WTC11 (cell line): ENCODE measurements at regions not wholly inside any gene's neighbourhood (a gene's known extent, or its start where the extent isn't known, plus 50 kb on each side); places are given as distances from the start of the nearest gene placed in this dataset.

Experiments
- ATAC-seq: fragments of 200-7000 bp; cut with Tn5 transposase; 2 replicates; pipeline ENCODE4 v1.10.0; 2021; ENCODE audit warnings: mild to moderate bottlenecking, moderate library complexity
- CTCF ChIA-PET: fragments of 300-600 bp; sonication (Branson Sonifier 250); formaldehyde crosslinking; loops from one replicate; lab custom pipeline; 2021; ENCODE audit warnings: antibody characterized with exemption; lab: Charles Lee
- POLR2A ChIA-PET: fragments of 350-600 bp; sonication (Branson Sonifier 250); formaldehyde crosslinking; loops from one replicate; lab custom pipeline; 2021; ENCODE audit warnings: antibody characterized with exemption; lab: Charles Lee
- DNase-seq: peaks from one replicate; pipeline ENCODE4 v3.0.0; 2021; ENCODE audit warnings: low spot score
- H3K27ac Mint-ChIP-seq: 2 replicates; pipeline ENCODE4 v1.8.0; 2021; ENCODE audit warnings: mixed read lengths
- H3K27me3 Mint-ChIP-seq: 2 replicates; pipeline ENCODE4 v1.8.0; 2021; ENCODE audit warnings: low read depth, mild to moderate bottlenecking, moderate library complexity, mixed read lengths
- H3K36me3 Mint-ChIP-seq: 2 replicates; pipeline ENCODE4 v1.8.0; 2021; ENCODE audit warnings: mixed read lengths
- H3K4me1 Mint-ChIP-seq: 2 replicates; pipeline ENCODE4 v1.8.0; 2022; ENCODE audit warnings: mixed read lengths
- H3K4me3 Mint-ChIP-seq: 2 replicates; pipeline ENCODE4 v1.8.0; 2021; ENCODE audit warnings: mild to moderate bottlenecking, moderate library complexity, mixed read lengths
- H3K9me3 Mint-ChIP-seq: 2 replicates; pipeline ENCODE4 v1.8.0; 2021; ENCODE audit warnings: mixed read lengths
- ESRRA ChIP-seq: sonication (generic); formaldehyde crosslinking; IDR thresholded peaks from 2 replicates; pipeline ENCODE4 v1.8.1; 2022; ENCODE audit warnings: mild to moderate bottlenecking, missing genetic modification reagents, borderline replicate concordance
- GRHL2 ChIP-seq: fragments of 250-450 bp; sonication (Bioruptor Pico); IDR thresholded peaks from 2 replicates; pipeline ENCODE4 v1.8.0; 2022; ENCODE audit warnings: mild to moderate bottlenecking, moderate library complexity; ENCODE audit not compliant: insufficient replicate concordance, severe bottlenecking
- IRF2 ChIP-seq: sonication (generic); formaldehyde crosslinking; IDR thresholded peaks from 2 replicates; pipeline ENCODE4 v1.8.0; 2022; ENCODE audit warnings: low read depth, missing genetic modification reagents, borderline replicate concordance
- JAZF1 ChIP-seq: fragments of 250-450 bp; sonication (Bioruptor Pico); IDR thresholded peaks from 2 replicates; pipeline ENCODE4 v1.9.0; 2021; ENCODE audit warnings: moderate library complexity, mild to moderate bottlenecking, inconsistent platforms
- JUN ChIP-seq: sonication (generic); formaldehyde crosslinking; IDR thresholded peaks from 2 replicates; pipeline ENCODE4 v1.8.0; 2023; ENCODE audit warnings: mild to moderate bottlenecking, missing genetic modification reagents
- NR1H2 ChIP-seq: sonication (generic); formaldehyde crosslinking; IDR thresholded peaks from 2 replicates; pipeline ENCODE4 v1.9.0; 2021; ENCODE audit warnings: mild to moderate bottlenecking, moderate library complexity, missing genetic modification reagents
- TEAD1 ChIP-seq: sonication (generic); formaldehyde crosslinking; IDR thresholded peaks from 2 replicates; pipeline ENCODE4 v1.8.0; 2022; ENCODE audit warnings: mild to moderate bottlenecking, missing genetic modification reagents
- ZNF219 ChIP-seq: sonication (generic); formaldehyde crosslinking; IDR thresholded peaks from 2 replicates; pipeline ENCODE4 v1.8.0; 2023; ENCODE audit warnings: missing genetic modification reagents, mild to moderate bottlenecking, borderline replicate concordance
- ZNF232 ChIP-seq: sonication (generic); formaldehyde crosslinking; IDR thresholded peaks from 2 replicates; pipeline ENCODE4 v1.8.0; 2022; ENCODE audit warnings: mild to moderate bottlenecking, missing genetic modification reagents
- ZNF317 ChIP-seq: sonication (generic); formaldehyde crosslinking; IDR thresholded peaks from 2 replicates; pipeline ENCODE4 v1.8.1; 2023; ENCODE audit warnings: low read depth, mild to moderate bottlenecking, moderate library complexity, missing genetic modification reagents, borderline replicate concordance
- ZNF416 ChIP-seq: fragments of 250-450 bp; sonication (Bioruptor Pico); IDR thresholded peaks from 2 replicates; pipeline ENCODE4 v1.9.0; 2021; ENCODE audit warnings: mild to moderate bottlenecking, inconsistent platforms
- TF ChIP-seq, protein P1 (sequence below): fragments of 250-450 bp; sonication (Bioruptor Pico); IDR thresholded peaks from 2 replicates; pipeline ENCODE4 v1.9.0; 2021; ENCODE audit warnings: mild to moderate bottlenecking, borderline replicate concordance
- TF ChIP-seq, protein P2 (sequence below): sonication (generic); formaldehyde crosslinking; IDR thresholded peaks from 2 replicates; pipeline ENCODE4 v1.8.1; 2023; ENCODE audit warnings: mild to moderate bottlenecking, missing genetic modification reagents, borderline replicate concordance
- TF ChIP-seq, protein P3 (sequence below): fragments of 200-600 bp; IDR thresholded peaks from 2 replicates; pipeline ENCODE4 v1.8.0; 2022; ENCODE audit warnings: antibody characterized with exemption
- TF ChIP-seq, protein P4 (sequence below): fragments of 250-450 bp; sonication (Bioruptor Pico); IDR thresholded peaks from 2 replicates; pipeline ENCODE4 v2.1.2; 2022; ENCODE audit warnings: mild to moderate bottlenecking, moderate library complexity
- TF ChIP-seq, protein P5 (sequence below): sonication (generic); formaldehyde crosslinking; IDR thresholded peaks from 2 replicates; pipeline ENCODE4 v1.8.1; 2022; ENCODE audit warnings: missing genetic modification reagents, borderline replicate concordance
- TF ChIP-seq, protein P6 (sequence below): sonication (generic); formaldehyde crosslinking; IDR thresholded peaks from 2 replicates; pipeline ENCODE4 v1.8.1; 2022; ENCODE audit warnings: low read depth, missing genetic modification reagents, borderline replicate concordance
- TF ChIP-seq, protein P7 (sequence below): sonication (generic); formaldehyde crosslinking; IDR thresholded peaks from 2 replicates; pipeline ENCODE4 v1.8.1; 2023; ENCODE audit warnings: mild to moderate bottlenecking, missing genetic modification reagents, moderate library complexity

DNA sequence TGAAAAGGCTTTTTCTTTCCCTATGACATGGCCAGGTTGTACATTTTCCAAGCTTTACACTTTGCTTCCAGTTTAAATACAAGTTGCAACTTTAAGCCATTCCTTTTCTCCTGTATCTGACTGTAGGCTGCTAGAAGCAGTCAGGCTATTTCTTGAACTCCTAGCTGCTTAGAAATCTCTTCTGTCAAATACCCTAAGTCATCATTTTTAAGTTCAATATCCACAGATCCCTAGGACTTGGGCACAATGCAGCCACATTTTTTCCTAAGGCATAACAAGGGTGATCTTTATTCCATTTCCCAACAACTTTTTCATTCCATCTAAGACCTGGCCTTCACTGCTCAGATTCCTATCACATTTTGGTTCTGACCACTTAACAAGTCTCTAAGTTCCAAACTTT is 142.7 kb upstream of the TUBA3C start (continued):
- TF ChIP-seq, protein P1, sequence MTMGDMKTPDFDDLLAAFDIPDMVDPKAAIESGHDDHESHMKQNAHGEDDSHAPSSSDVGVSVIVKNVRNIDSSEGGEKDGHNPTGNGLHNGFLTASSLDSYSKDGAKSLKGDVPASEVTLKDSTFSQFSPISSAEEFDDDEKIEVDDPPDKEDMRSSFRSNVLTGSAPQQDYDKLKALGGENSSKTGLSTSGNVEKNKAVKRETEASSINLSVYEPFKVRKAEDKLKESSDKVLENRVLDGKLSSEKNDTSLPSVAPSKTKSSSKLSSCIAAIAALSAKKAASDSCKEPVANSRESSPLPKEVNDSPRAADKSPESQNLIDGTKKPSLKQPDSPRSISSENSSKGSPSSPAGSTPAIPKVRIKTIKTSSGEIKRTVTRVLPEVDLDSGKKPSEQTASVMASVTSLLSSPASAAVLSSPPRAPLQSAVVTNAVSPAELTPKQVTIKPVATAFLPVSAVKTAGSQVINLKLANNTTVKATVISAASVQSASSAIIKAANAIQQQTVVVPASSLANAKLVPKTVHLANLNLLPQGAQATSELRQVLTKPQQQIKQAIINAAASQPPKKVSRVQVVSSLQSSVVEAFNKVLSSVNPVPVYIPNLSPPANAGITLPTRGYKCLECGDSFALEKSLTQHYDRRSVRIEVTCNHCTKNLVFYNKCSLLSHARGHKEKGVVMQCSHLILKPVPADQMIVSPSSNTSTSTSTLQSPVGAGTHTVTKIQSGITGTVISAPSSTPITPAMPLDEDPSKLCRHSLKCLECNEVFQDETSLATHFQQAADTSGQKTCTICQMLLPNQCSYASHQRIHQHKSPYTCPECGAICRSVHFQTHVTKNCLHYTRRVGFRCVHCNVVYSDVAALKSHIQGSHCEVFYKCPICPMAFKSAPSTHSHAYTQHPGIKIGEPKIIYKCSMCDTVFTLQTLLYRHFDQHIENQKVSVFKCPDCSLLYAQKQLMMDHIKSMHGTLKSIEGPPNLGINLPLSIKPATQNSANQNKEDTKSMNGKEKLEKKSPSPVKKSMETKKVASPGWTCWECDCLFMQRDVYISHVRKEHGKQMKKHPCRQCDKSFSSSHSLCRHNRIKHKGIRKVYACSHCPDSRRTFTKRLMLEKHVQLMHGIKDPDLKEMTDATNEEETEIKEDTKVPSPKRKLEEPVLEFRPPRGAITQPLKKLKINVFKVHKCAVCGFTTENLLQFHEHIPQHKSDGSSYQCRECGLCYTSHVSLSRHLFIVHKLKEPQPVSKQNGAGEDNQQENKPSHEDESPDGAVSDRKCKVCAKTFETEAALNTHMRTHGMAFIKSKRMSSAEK, result no peak
- no peak for TF ChIP-seq ZNF232 (CRISPR knock-in tag)

DNA sequence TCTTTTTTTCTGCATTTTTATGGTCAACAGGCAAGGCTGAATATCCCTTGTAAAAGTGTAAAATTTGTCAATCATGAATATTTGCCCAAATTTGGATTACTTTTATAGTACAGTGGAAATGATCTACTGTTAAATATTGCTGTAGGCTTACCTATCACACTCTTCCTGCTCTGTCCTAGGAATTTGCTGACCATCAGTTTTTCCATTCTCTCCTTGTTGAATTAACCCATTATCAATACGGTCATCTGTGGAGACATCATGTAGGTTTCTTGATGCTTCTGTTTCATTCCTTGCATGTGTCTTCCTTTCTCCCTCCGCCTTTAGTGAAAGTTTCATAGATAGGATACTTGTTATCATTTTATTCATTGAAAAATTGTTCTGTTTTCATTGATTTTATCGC is 139.6 kb upstream of the TUBA3C start:
- POLR2A ChIA-PET, result no interaction called here
- no peak for TF ChIP-seq GRHL2 (CRISPR knock-in tag)
- TF ChIP-seq, all 79 proteins: peak for 0
- CTCF ChIA-PET, result no interaction called here
- peaks cover 40% of the 10 kb centered on the region for H3K36me3 Mint-ChIP-seq
- no peak overlapping the region for H3K27ac Mint-ChIP-seq
- DNase-seq (no peak), ATAC-seq (no peak)
- no peaks in the 10 kb centered on the region for H3K4me1 Mint-ChIP-seq
- peaks cover 5% of the 10 kb centered on the region; the same call in 1 of the 2 replicates for H3K27me3 Mint-ChIP-seq
- H3K4me3 Mint-ChIP-seq, result no peak overlapping the region
- H3K9me3 Mint-ChIP-seq, result peaks cover 53% of the 10 kb centered on the region

DNA sequence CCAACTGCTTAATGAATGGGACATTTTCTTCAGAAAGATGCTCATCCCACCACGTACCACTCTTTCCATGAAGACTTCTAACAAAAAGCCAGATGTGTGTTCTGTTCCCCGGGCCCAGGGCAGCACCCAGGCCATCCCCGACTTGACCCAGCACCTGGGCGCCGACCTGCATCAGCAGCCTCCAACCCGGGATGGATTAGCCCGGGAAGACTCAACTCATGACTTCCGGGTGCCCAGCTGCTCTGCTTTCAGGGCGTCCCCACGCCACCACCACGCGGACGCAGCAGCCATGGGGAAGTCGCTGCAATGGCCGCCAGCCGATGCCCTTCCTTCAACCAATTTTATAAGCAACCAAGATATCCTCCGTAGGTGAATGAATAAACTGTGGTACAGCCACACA is 123.8 kb upstream of the TUBA3C start:
- CTCF ChIA-PET, result no interaction called here
- TF ChIP-seq TEAD1 (CRISPR knock-in tag) (no peak), NR1H2 (CRISPR knock-in tag) (no peak), IRF2 (CRISPR knock-in tag) (no peak), ZNF317 (CRISPR knock-in tag) (no peak), ZNF416 (CRISPR knock-in tag) (no peak), JAZF1 (no peak), JUN (CRISPR knock-in tag) (no peak), ESRRA (CRISPR knock-in tag) (no peak), ZNF219 (no peak)
- TF ChIP-seq, protein P2, sequence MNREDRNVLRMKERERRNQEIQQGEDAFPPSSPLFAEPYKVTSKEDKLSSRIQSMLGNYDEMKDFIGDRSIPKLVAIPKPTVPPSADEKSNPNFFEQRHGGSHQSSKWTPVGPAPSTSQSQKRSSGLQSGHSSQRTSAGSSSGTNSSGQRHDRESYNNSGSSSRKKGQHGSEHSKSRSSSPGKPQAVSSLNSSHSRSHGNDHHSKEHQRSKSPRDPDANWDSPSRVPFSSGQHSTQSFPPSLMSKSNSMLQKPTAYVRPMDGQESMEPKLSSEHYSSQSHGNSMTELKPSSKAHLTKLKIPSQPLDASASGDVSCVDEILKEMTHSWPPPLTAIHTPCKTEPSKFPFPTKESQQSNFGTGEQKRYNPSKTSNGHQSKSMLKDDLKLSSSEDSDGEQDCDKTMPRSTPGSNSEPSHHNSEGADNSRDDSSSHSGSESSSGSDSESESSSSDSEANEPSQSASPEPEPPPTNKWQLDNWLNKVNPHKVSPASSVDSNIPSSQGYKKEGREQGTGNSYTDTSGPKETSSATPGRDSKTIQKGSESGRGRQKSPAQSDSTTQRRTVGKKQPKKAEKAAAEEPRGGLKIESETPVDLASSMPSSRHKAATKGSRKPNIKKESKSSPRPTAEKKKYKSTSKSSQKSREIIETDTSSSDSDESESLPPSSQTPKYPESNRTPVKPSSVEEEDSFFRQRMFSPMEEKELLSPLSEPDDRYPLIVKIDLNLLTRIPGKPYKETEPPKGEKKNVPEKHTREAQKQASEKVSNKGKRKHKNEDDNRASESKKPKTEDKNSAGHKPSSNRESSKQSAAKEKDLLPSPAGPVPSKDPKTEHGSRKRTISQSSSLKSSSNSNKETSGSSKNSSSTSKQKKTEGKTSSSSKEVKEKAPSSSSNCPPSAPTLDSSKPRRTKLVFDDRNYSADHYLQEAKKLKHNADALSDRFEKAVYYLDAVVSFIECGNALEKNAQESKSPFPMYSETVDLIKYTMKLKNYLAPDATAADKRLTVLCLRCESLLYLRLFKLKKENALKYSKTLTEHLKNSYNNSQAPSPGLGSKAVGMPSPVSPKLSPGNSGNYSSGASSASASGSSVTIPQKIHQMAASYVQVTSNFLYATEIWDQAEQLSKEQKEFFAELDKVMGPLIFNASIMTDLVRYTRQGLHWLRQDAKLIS (CRISPR knock-in tag), result no peak
- TF ChIP-seq, protein P3, sequence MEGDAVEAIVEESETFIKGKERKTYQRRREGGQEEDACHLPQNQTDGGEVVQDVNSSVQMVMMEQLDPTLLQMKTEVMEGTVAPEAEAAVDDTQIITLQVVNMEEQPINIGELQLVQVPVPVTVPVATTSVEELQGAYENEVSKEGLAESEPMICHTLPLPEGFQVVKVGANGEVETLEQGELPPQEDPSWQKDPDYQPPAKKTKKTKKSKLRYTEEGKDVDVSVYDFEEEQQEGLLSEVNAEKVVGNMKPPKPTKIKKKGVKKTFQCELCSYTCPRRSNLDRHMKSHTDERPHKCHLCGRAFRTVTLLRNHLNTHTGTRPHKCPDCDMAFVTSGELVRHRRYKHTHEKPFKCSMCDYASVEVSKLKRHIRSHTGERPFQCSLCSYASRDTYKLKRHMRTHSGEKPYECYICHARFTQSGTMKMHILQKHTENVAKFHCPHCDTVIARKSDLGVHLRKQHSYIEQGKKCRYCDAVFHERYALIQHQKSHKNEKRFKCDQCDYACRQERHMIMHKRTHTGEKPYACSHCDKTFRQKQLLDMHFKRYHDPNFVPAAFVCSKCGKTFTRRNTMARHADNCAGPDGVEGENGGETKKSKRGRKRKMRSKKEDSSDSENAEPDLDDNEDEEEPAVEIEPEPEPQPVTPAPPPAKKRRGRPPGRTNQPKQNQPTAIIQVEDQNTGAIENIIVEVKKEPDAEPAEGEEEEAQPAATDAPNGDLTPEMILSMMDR, result no peak
- TF ChIP-seq, protein P4, sequence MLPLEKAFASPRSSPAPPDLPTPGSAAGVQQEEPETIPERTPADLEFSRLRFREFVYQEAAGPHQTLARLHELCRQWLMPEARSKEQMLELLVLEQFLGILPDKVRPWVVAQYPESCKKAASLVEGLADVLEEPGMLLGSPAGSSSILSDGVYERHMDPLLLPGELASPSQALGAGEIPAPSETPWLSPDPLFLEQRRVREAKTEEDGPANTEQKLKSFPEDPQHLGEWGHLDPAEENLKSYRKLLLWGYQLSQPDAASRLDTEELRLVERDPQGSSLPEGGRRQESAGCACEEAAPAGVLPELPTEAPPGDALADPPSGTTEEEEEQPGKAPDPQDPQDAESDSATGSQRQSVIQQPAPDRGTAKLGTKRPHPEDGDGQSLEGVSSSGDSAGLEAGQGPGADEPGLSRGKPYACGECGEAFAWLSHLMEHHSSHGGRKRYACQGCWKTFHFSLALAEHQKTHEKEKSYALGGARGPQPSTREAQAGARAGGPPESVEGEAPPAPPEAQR (CRISPR knock-in tag), result no peak
- TF ChIP-seq, protein P5, sequence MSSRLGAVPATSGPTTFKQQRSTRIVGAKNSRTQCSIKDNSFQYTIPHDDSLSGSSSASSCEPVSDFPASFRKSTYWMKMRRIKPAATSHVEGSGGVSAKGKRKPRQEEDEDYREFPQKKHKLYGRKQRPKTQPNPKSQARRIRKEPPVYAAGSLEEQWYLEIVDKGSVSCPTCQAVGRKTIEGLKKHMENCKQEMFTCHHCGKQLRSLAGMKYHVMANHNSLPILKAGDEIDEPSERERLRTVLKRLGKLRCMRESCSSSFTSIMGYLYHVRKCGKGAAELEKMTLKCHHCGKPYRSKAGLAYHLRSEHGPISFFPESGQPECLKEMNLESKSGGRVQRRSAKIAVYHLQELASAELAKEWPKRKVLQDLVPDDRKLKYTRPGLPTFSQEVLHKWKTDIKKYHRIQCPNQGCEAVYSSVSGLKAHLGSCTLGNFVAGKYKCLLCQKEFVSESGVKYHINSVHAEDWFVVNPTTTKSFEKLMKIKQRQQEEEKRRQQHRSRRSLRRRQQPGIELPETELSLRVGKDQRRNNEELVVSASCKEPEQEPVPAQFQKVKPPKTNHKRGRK (CRISPR knock-in tag), result no peak
- TF ChIP-seq, protein P6, sequence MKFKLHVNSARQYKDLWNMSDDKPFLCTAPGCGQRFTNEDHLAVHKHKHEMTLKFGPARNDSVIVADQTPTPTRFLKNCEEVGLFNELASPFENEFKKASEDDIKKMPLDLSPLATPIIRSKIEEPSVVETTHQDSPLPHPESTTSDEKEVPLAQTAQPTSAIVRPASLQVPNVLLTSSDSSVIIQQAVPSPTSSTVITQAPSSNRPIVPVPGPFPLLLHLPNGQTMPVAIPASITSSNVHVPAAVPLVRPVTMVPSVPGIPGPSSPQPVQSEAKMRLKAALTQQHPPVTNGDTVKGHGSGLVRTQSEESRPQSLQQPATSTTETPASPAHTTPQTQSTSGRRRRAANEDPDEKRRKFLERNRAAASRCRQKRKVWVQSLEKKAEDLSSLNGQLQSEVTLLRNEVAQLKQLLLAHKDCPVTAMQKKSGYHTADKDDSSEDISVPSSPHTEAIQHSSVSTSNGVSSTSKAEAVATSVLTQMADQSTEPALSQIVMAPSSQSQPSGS (CRISPR knock-in tag), result no peak
- TF ChIP-seq, protein P7, sequence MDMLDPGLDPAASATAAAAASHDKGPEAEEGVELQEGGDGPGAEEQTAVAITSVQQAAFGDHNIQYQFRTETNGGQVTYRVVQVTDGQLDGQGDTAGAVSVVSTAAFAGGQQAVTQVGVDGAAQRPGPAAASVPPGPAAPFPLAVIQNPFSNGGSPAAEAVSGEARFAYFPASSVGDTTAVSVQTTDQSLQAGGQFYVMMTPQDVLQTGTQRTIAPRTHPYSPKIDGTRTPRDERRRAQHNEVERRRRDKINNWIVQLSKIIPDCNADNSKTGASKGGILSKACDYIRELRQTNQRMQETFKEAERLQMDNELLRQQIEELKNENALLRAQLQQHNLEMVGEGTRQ (CRISPR knock-in tag), result no peak

More for the DNA sequence above, 123.8 kb upstream of the TUBA3C start:
- Mint-ChIP-seq H3K9me3 (peaks cover 81% of the 10 kb centered on the region), H3K4me1 (no peaks in the 10 kb centered on the region), H3K27ac (no peak overlapping the region), H3K27me3 (no peaks in the 10 kb centered on the region), H3K36me3 (peaks cover 69% of the 10 kb centered on the region), H3K4me3 (no peak overlapping the region)
- ATAC-seq, result no peak
- POLR2A ChIA-PET, result no interaction called here
- DNase-seq, result no peak
